HG02943 (cell line): ENCODE measurements at regions not wholly inside any gene's neighbourhood (a gene's known extent, or its start where the extent isn't known, plus 50 kb on each side); places are given as distances from the start of the nearest gene placed in this dataset.

Experiments
- ATAC-seq: cut with Tn5 transposase; IDR thresholded peaks from one replicate; pipeline ENCODE4 v1.9.1; 2021; ENCODE audit warnings: mild to moderate bottlenecking, low read depth, moderate library complexity; ENCODE audit not compliant: unreplicated experiment

GRCh38 chr18:67577386-67577785 is 60.9 kb upstream of the DSEL start:
- ATAC-seq, result no peak

- ATAC-seq, result no peak
These were observed 58.2 kb upstream of the DSEL start for GRCh38 chr18:67574749-67575148.

GRCh38 chr18:67568166-67568565 is 51.6 kb upstream of the DSEL start:
- no peak for ATAC-seq
